Activated CD8-positive, alpha-beta memory T cell treated with anti-CD3 and anti-CD28 coated beads, Interleukin-2, amount 10 ng/mL, durations not matched to agents 7 days and 5 days (primary cell): ENCODE measurements at regions not wholly inside any gene's neighbourhood (a gene's known extent, or its start where the extent isn't known, plus 50 kb on each side); places are given as distances from the start of the nearest gene placed in this dataset.
"Not testable (repeated sequence)": the region's sequence is repeated elsewhere in the genome, so short reads cannot be mapped to it uniquely, and the experiment has no call there.

Source experiments
- ATAC-seq: fragments of 150-1000 bp; cut with Tn5 transposase; one replicate; pipeline ENCODE4 v1.10.0; 2021; ENCODE audit warnings: moderate library complexity
- CTCF ChIA-PET: fragments of 350-600 bp; sonication (Branson Sonifier 250); formaldehyde crosslinking; loops from one replicate; lab custom pipeline; 2021; ENCODE audit warnings: antibody characterized with exemption; lab: Charles Lee
- DNase-seq: peaks from one replicate; pipeline ENCODE4 v3.0.0-alpha.2; 2020
- H3K27ac Mint-ChIP-seq: one replicate; pipeline ENCODE4 v1.8.0; 2021; ENCODE audit warnings: mild to moderate bottlenecking, mixed read lengths
- H3K27me3 Mint-ChIP-seq: one replicate; pipeline ENCODE4 v1.8.0; 2021; ENCODE audit warnings: mixed read lengths
- H3K36me3 Mint-ChIP-seq: one replicate; pipeline ENCODE4 v1.8.0; 2021; ENCODE audit warnings: mild to moderate bottlenecking, mixed read lengths
- H3K4me1 Mint-ChIP-seq: one replicate; pipeline ENCODE4 v1.8.0; 2021; ENCODE audit warnings: mixed read lengths
- H3K4me3 Mint-ChIP-seq: one replicate; pipeline ENCODE4 v1.8.0; 2021; ENCODE audit warnings: mild to moderate bottlenecking, moderate library complexity, mixed read lengths
- H3K9me3 Mint-ChIP-seq: one replicate; pipeline ENCODE4 v1.8.0; 2022; ENCODE audit warnings: low read depth, mixed read lengths

DNA sequence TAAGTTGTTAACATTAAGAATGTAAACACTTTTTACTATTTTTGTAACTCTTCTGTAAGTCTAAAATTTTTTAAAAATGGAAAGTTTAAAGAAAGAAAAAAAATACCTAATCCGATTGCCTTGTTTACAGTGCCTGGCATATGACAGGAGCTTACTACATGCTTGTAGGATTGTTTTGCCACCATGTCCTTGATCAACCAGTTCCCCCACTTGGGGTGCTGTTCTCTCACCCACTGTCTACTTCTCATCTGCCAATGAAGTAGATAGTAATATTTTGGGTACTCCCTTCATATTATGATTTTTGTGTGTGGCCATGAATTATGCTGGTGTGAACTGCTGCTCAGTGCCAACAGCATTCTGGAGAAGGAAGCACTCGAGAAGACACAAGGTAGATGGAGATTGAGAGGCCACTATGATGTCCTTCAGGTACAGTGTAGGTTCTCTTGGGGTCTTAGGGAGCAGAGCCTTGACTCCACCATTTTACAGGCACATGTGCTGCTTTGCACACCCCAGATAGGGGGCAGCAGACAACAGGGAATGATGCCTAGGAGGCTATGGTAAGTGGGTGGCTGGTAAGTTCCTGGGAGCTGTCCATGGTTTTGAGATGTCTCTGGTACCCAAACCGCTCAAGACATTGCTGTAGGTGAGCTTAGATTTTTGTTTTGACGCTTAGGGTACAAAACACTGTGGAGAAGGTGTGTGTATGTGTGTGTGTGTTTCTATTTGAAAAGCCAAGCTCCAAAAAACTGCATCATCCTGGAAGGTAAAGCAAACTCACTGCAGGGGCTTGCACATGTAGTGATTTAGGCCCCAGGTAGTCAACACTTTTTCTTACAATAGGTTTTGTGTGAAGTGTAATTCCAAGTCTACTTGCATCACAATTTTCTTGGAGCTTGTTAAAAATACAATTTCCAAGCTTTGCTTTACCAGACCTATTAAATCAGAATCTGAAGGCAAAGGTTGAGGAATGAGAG lies 494.5 kb upstream of the LARGE1 start:
- H3K27ac Mint-ChIP-seq, result no peak overlapping the region
- no peak for ATAC-seq
- H3K4me1 Mint-ChIP-seq, result no peaks in the 10 kb centered on the region
- DNase-seq, result peak; percentile 43
- H3K4me3 Mint-ChIP-seq, result no peak overlapping the region
- no peaks in the 10 kb centered on the region for H3K36me3 Mint-ChIP-seq
- CTCF ChIA-PET, result interaction anchor here (0.7 to 1.4 kb wide), 2 partner anchors 736 to 764 kb away, joined by 3 to 4 read pairs; no protein-coding TSS in a partner anchor
- H3K9me3 Mint-ChIP-seq, result peaks cover 5% of the 10 kb centered on the region
- H3K27me3 Mint-ChIP-seq, result no peaks in the 10 kb centered on the region

DNA sequence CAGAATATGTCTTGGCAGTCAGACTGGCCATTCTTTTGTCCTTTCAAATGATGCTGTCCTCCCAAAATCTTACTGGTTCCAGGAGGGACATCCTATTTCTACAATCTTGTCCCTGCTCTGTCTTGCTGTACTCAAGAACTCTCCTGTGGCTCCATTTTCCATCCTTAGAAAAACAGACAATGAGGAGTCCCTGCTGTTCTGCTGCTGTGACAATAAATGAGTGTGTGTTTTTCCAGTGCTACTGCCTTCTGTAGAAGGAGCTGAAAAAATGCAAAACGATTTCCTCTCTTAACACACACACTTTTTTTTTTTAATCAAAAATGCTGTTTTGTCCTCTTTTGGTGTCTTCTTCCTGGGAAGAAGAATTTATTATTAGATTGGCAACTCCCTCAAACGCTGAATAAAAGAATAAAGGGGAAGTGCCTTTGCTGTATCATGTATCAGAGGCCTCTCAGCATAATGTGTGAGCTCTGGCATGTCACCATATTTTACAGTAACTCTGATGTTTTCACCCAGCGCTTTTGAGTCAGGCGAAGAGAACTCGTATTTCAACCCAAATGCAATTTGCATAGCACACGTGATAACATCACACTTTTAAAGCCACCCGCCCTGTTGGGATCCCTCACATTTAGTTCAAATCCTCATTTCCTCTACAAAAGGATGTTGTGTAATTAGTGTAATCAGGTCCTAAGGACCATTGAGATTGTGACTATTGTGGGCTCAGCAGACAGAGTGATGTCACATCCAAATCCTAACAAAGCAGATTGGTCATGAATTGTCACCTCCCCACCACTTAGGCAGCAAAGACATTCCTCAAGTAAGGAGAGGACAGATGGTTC lies 496.0 kb upstream of the LARGE1 start:
- Mint-ChIP-seq H3K9me3 (peaks cover 8% of the 10 kb centered on the region), H3K27ac (no peak overlapping the region), H3K27me3 (no peaks in the 10 kb centered on the region), H3K4me1 (no peaks in the 10 kb centered on the region), H3K36me3 (no peaks in the 10 kb centered on the region), H3K4me3 (no peak overlapping the region)
- no peak for ATAC-seq
- CTCF ChIA-PET, result interaction anchor here (0.6 kb wide), 1 partner anchor 1535 kb away, joined by 3 read pairs; no protein-coding TSS in a partner anchor
- DNase-seq, result no peak

DNA sequence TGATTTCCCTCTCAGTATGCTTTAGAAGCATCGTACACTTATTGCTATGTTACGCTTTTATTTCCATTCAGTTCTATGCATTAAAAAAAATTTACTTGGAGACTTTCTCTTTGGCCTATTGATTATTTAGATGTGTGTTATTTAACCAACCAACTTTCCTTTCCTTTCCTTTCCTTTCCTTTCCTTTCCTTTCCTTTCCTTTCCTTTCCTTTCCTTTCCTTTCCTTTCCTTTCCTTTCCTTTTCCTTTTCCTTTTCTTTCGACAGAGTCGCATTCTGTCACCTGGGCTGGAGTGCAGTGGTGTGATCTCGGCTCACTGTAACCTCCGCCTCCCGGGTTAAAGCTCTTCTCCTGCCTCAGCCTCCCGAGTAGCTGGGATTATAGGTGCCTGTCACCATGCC lies 502.7 kb upstream of the LARGE1 start:
- DNase-seq, H3K27me3 Mint-ChIP-seq, H3K27ac Mint-ChIP-seq, H3K36me3 Mint-ChIP-seq, ATAC-seq, CTCF ChIA-PET, H3K4me1 Mint-ChIP-seq, H3K4me3 Mint-ChIP-seq: not testable (repeated sequence)
- H3K9me3 Mint-ChIP-seq, result peaks cover 17% of the 10 kb centered on the region

DNA sequence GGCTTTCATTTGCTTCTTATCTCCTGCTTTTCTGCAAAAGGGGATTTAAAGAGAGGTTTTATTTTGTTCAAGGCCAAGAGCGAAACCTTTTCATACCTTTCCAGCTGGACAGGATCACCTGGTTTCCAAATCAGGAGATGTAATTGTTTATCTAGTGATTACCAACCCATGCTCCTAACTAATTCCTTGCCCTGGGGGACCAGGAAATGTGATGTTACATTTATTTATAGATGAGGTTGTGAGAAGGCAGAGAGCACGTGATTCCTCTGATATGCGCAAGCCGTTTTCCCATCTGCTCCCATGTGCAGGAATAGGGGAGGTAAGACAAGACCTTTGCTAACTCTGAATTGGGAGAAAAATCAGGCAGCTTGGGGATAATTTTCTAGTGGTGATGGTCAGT lies 507.2 kb upstream of the LARGE1 start:
- H3K27me3 Mint-ChIP-seq, result no peaks in the 10 kb centered on the region
- H3K4me3 Mint-ChIP-seq, result no peak overlapping the region
- ATAC-seq (no peak), DNase-seq (no peak)
- H3K4me1 Mint-ChIP-seq, result no peaks in the 10 kb centered on the region
- peaks cover 12% of the 10 kb centered on the region for H3K9me3 Mint-ChIP-seq
- H3K36me3 Mint-ChIP-seq, result no peaks in the 10 kb centered on the region
- CTCF ChIA-PET, result no interaction called here
- no peak overlapping the region for H3K27ac Mint-ChIP-seq

DNA sequence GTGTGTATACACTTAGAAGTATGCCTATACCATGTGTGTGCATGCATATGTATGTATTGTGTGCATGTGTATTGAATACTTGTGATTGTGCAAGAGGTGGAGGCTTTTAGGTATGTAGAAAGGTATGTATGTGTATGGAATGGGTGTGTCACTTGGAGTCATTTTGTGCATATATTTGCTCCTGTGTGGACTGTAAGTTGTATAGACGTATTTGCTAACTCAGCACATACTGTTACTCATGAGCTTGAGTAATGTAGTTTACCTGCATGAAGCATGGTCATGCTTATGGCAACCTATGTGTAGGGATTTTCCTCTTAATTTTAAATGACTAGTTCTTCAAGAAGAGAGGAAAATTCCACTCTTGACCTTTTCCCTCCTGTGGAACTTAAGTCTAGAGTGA lies 507.6 kb upstream of the LARGE1 start:
- Mint-ChIP-seq H3K9me3 (peaks cover 12% of the 10 kb centered on the region), H3K27ac (no peak overlapping the region), H3K36me3 (no peaks in the 10 kb centered on the region), H3K27me3 (no peaks in the 10 kb centered on the region), H3K4me1 (no peaks in the 10 kb centered on the region), H3K4me3 (no peak overlapping the region)
- no peak for ATAC-seq
- CTCF ChIA-PET, result no interaction called here
- DNase-seq, result no peak

DNA sequence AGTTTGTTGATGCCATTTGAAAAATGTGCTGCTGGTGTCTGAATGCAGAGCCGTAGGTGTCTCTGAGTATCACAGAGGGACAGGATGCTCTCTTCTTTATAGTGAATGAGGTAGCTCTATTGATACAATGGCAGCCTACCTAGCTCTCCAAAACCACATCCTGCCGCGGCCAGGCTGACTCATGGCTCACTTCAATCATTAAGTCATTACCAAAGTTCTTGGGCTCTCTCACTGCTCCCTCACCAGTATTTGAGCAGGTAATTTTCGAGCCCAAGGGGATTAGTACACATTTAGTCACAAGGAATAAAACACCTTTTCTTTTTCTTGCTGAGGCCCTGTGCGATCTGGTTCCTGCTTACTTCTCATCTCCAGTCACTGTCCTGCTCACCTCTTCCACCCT lies 509.0 kb upstream of the LARGE1 start:
- Mint-ChIP-seq H3K36me3 (no peaks in the 10 kb centered on the region), H3K9me3 (peaks cover 14% of the 10 kb centered on the region), H3K4me3 (no peak overlapping the region), H3K4me1 (no peaks in the 10 kb centered on the region), H3K27ac (no peak overlapping the region), H3K27me3 (no peaks in the 10 kb centered on the region)
- CTCF ChIA-PET, result no interaction called here
- peak; percentile 42 for DNase-seq
- ATAC-seq, result no peak

DNA sequence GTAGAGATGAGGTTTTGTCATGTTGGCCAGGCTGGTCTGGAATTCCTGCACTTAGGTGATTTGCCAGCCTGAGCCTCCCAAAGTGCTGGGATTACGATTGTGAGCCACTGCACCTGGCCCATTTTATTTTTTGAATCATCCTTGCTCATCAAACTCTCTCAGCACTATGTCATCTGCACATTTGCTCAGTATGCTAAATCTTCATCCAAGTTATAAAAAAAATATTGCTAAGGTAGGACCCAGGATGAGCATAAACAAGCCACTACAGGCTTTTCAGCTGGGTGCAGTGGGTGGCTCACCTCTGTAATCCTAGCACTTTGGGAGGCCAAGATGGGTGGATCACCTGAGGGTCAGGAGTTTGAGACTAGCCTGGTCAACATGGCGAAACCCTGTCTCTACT lies 510.1 kb upstream of the LARGE1 start:
- Mint-ChIP-seq H3K27me3 (no peaks in the 10 kb centered on the region), H3K4me3 (no peak overlapping the region), H3K36me3 (no peaks in the 10 kb centered on the region), H3K27ac (no peak overlapping the region), H3K4me1 (no peaks in the 10 kb centered on the region), H3K9me3 (peaks cover 20% of the 10 kb centered on the region)
- DNase-seq (no peak), ATAC-seq (no peak)
- CTCF ChIA-PET, result no interaction called here

DNA sequence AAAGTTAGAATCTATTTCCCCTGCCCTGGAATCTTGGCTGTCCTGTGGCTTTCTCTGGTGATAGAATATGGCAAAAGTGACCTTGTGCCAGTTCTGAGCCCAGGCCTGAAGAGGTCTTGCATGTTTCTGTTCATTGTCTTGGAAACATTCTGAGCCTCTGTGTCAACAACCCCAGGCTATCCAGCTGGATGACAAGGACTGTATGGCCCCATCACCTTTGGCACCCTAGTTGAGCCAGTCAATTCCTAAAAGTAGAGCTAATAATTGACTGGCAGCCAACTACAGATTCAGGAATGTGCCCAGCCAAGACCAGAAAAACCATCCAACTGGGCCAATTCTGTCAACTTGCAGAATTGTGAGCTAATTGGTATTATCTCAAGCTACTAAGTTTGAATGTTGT lies 514.1 kb upstream of the LARGE1 start:
- Mint-ChIP-seq H3K9me3 (peaks cover 18% of the 10 kb centered on the region), H3K27me3 (no peaks in the 10 kb centered on the region), H3K4me1 (no peaks in the 10 kb centered on the region), H3K36me3 (no peaks in the 10 kb centered on the region), H3K4me3 (no peak overlapping the region), H3K27ac (no peak overlapping the region)
- ATAC-seq, result no peak
- CTCF ChIA-PET, result interaction anchor here (0.6 kb wide), 1 partner anchor 890 kb away, joined by 3 read pairs; no protein-coding TSS in a partner anchor
- no peak for DNase-seq

DNA sequence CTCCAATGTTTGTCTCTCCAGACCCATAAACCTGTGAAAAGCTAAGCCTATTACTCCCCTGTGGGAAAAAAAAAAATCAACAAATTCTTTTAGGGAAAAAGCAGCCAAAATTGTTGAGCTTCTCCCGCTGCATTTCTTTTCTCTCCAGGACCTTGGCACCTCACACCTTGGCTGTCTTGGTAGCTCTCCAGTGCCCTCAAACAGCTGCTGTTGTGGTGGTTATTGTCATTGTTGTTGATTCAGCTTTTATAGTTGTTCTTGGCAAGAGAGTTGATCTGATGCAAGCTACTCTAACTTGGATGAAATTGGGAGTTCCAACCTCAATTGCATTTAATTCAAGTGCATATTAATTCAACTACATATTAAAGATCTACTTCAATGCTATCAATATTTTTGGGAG lies 516.9 kb upstream of the LARGE1 start:
- DNase-seq, result no peak
- no peaks in the 10 kb centered on the region for H3K36me3 Mint-ChIP-seq
- no peaks in the 10 kb centered on the region for H3K4me1 Mint-ChIP-seq
- H3K27me3 Mint-ChIP-seq, result no peaks in the 10 kb centered on the region
- no peak overlapping the region for H3K27ac Mint-ChIP-seq
- peaks cover 18% of the 10 kb centered on the region for H3K9me3 Mint-ChIP-seq
- no peak for ATAC-seq
- no peak overlapping the region for H3K4me3 Mint-ChIP-seq
- CTCF ChIA-PET, result no interaction called here

DNA sequence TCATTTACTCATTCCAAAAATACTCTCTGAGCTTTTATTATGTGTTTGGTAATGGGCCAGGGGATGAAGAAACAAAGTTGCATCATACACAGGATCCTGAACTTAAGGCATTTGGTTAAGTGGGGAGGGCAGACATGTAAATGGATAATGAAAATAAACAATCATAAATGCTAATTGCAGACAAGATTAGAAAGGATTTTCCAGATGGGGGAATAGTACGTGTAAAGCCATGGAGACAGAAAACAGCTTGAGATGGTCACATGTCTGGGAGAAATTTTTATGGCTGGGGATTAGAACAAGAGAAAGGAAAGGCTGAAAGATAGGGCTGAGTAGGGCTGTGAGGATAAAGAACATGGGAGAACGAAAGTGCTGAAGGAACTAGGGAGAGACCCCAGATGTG lies 534.3 kb upstream of the LARGE1 start:
- H3K36me3 Mint-ChIP-seq, result no peaks in the 10 kb centered on the region
- CTCF ChIA-PET, result no interaction called here
- no peaks in the 10 kb centered on the region for H3K4me1 Mint-ChIP-seq
- peaks cover 6% of the 10 kb centered on the region for H3K9me3 Mint-ChIP-seq
- no peak overlapping the region for H3K27ac Mint-ChIP-seq
- no peak overlapping the region for H3K4me3 Mint-ChIP-seq
- H3K27me3 Mint-ChIP-seq, result no peaks in the 10 kb centered on the region
- no peak for DNase-seq
- ATAC-seq, result no peak

DNA sequence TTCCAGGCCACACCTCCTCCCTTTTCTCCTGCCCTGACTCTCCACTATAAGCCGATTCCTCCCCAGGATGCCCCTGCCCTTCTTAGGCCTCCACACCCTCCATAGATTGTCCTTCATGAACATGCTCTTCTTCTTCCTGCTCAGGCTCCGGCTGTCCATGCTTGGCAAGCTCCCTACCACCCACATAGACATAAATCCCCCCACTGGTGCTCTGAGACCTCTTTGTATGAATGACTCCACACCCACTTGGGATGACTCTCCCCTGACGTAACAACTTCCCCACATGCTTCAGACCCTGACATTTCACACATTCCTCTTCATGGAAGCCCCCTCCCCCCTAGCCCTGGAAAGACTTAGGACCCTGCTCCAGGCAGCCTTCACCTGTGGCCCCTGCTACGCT lies 542.5 kb upstream of the LARGE1 start:
- DNase-seq (no peak), ATAC-seq (no peak)
- CTCF ChIA-PET, result no interaction called here
- no peaks in the 10 kb centered on the region for H3K4me1 Mint-ChIP-seq
- H3K27me3 Mint-ChIP-seq, result no peaks in the 10 kb centered on the region
- no peak overlapping the region for H3K27ac Mint-ChIP-seq
- H3K36me3 Mint-ChIP-seq, result no peaks in the 10 kb centered on the region
- peaks cover 12% of the 10 kb centered on the region for H3K9me3 Mint-ChIP-seq
- H3K4me3 Mint-ChIP-seq, result no peak overlapping the region

DNA sequence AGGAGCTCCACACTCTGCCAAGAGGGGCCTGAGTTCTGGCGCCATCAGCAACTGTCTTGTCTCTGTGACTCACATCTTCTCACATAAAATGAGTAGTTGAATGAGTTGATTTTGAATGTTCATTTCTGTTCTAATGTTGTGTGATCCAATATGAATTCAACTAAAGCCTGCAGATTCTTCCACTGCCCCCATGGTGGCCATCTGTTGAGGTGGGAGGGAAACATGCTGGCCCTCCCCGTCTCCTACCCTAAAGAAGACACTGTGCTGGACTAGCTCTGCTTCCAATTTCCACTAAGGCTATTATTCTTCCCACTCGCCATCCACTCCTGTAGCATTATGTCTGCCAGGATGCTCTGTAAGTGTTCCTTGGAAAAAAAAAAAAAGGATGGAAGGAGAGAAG lies 555.6 kb upstream of the LARGE1 start:
- no peak overlapping the region for H3K4me3 Mint-ChIP-seq
- no peaks in the 10 kb centered on the region for H3K36me3 Mint-ChIP-seq
- CTCF ChIA-PET, result no interaction called here
- H3K9me3 Mint-ChIP-seq, result peaks cover 2% of the 10 kb centered on the region
- ATAC-seq (no peak), DNase-seq (no peak)
- H3K27me3 Mint-ChIP-seq, result no peaks in the 10 kb centered on the region
- H3K4me1 Mint-ChIP-seq, result no peaks in the 10 kb centered on the region
- no peak overlapping the region for H3K27ac Mint-ChIP-seq

DNA sequence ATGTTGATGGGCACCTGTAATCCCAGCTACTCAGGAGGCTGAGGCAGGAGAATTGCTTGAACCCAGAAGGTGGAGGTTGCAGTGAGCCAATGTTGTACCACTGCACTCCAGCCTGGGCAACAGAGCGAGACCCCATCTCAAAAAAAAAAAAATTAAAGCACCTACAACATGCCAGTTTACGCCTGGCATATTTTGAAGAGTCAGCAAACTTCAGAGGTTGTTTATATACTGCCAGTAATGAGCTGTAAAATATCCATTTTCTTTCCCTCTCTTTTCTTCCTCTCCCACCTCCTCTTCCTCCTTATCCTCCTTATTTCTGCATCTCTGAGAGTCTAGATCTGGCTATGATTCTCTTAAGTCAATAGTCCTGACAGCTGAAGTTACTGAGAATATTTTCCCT lies 556.5 kb upstream of the LARGE1 start:
- CTCF ChIA-PET, result no interaction called here
- Mint-ChIP-seq H3K36me3 (no peaks in the 10 kb centered on the region), H3K9me3 (peaks cover 2% of the 10 kb centered on the region), H3K4me1 (no peaks in the 10 kb centered on the region), H3K4me3 (no peak overlapping the region), H3K27me3 (no peaks in the 10 kb centered on the region), H3K27ac (no peak overlapping the region)
- no peak for ATAC-seq
- DNase-seq, result no peak
